ENCODE measurements at regions not wholly inside any gene's neighbourhood (a gene's known extent, or its start where the extent isn't known, plus 50 kb on each side); places are given as distances from the start of the nearest gene placed in this dataset.

DNA sequence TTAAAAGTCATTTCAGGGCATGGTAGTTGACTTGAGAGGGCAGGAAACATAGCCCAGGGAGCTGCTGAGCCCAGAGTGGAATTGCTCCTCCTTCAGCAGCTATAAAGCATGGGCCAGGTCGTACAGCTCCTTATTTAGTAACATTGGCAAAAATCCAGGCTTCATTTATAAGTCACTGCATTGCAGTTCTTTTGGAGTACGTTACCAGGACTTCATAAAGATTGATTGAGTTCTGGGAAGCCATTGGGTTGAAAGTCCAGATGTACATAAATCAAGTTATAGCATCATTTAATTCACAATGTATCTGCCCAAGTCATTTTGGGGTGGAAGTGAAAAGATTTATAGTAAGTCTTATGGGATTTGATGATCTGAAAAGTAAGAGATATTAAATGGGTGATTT is 53.0 kb upstream of the ANKEF1 start:
- no peak for DNase-seq (ENCODE audit: low spot score)
- no peak overlapping the region for H3K4me3 ChIP-seq

GRCh38 chr20:9978397-9979004 is 56.3 kb upstream of the ANKEF1 start:
- Histone ChIP-seq H3K27ac (no peak overlapping the region), H3K4me3 (no peak overlapping the region)
- TF ChIP-seq CTCF (IDR thresholded peaks at IDR 0.05), result peak; percentile 56
- DNase-seq (ENCODE audit: low spot score), result no peak

More for the DNA sequence above, 53.0 kb upstream of the ANKEF1 start:
- TF ChIP-seq CTCF (IDR thresholded peaks at IDR 0.05), result no peak
- no peak overlapping the region for H3K27ac ChIP-seq

DNA sequence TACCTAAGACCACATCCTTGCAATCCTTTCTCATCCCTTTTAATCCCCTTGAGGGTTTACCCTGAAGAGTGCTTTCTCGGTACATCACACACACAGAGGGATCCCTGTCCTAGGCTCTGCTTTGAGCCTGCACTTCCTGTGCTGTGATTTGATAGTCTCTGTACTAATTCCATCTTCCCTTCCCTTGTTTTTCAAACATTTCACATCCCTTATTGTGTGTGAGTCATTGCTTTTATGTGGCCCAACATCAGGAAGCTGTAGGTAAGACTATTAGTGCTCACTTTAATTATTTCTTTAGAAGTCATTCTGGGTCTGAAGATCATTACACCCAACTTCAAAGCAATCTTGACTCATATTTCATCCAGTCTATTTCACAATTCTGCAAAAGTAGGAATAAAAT is 57.2 kb upstream of the ANKEF1 start:
- Histone ChIP-seq H3K4me3 (no peak overlapping the region), H3K27ac (no peak overlapping the region)
- no peak for DNase-seq (ENCODE audit: low spot score)
- TF ChIP-seq CTCF (IDR thresholded peaks at IDR 0.05), result no peak

GRCh38 chr20:9974324-9974723 is 60.5 kb upstream of the ANKEF1 start:
- no peak for DNase-seq (ENCODE audit: low spot score)
- no peak for TF ChIP-seq CTCF (IDR thresholded peaks at IDR 0.05)
- H3K4me3 ChIP-seq, result no peak overlapping the region

DNA sequence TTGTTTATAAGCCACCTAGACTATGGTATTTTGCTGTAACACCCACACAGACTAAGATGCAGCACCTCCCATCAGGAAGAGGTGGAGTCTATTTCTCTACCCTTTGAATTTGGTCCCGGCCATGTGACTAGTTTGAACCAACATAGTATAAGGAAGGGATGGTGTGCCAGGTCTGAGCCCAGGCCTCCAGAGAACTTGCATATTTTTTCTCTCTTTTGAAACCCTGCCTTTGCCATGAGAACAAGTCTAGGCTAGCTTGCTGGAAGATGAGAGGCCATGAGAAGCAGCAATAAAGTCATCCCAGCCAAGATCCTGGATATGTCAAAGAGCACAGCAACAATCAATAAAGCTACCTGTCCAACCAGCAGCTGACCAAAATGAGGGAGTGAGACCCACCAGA is 63.0 kb upstream of the ANKEF1 start:
- H3K4me3 ChIP-seq, result no peak overlapping the region
- no peak for TF ChIP-seq CTCF (IDR thresholded peaks at IDR 0.05)
- H3K27ac ChIP-seq, result no peak overlapping the region
- DNase-seq (ENCODE audit: low spot score), result no peak

More at GRCh38 chr20:9974324-9974723, 60.5 kb upstream of the ANKEF1 start:
- no peak overlapping the region for H3K27ac ChIP-seq

- no peak for TF ChIP-seq CTCF (IDR thresholded peaks at IDR 0.05)
- DNase-seq (ENCODE audit: low spot score), result no peak
- H3K27ac ChIP-seq, result no peak overlapping the region
These were observed 65.2 kb upstream of the ANKEF1 start for GRCh38 chr20:9969626-9970025.

DNA sequence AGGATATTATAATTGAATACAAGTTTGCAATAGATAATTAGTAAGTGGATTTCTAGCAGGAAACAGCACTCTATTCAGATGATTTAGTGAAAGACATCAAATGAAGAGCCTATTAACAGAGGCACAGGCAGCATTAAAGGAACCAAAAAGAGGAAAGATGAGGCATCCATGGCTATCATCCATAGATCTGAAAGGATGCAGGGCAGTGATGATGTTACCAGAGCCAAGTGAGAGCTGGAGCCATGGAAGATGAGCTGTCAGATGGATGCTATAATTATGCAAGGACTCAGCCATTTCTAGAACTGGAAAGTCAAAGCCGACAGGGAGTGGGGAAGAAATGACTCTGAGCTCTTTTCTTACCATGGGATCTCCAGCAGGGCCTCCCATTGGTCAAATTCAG is 66.8 kb upstream of the ANKEF1 start:
- TF ChIP-seq CTCF (IDR thresholded peaks at IDR 0.05), result no peak
- H3K4me3 ChIP-seq, result no peak overlapping the region
- no peak for DNase-seq (ENCODE audit: low spot score)
- H3K27ac ChIP-seq, result no peak overlapping the region

More at GRCh38 chr20:9969626-9970025, 65.2 kb upstream of the ANKEF1 start:
- H3K4me3 ChIP-seq, result no peak overlapping the region
